ENCODE measurements at regions not wholly inside any gene's neighbourhood (a gene's known extent, or its start where the extent isn't known, plus 50 kb on each side); places are given as distances from the start of the nearest gene placed in this dataset.

GRCh38 chr10:120372917-120373316 is 84.1 kb upstream of the PLPP4 start:
- Histone ChIP-seq H2BK15ac (ENCODE audit: low read length) (no peak overlapping the region), H2BK5ac (ENCODE audit: low read length) (no peak overlapping the region), H3K36me3 (replicated peaks in 1 of 2; ENCODE audit: control insufficient read depth in 2 of 2, insufficient read depth in 2 of 2, low read length in 2 of 2) (no peaks in the 10 kb centered on the region), H3K4me1 (ENCODE audit: control insufficient read depth in 2 of 2, insufficient read depth in 1 of 2, low read depth in 1 of 2, low read length in 2 of 2) (no peaks in the 10 kb centered on the region), H3K27ac (replicated peaks; ENCODE audit: low read length) (no peak overlapping the region), H3K18ac (ENCODE audit: low read length) (no peak overlapping the region), H3K4me3 (ENCODE audit: low read length in 2 of 2) (no peak overlapping the region), H3K27me3 (ENCODE audit: control insufficient read depth in 3 of 3, insufficient read depth in 3 of 3, low read depth in 1 of 3, low read length in 3 of 3) (no peaks in the 10 kb centered on the region), H3K14ac (ENCODE audit: low read length) (no peak overlapping the region), H2BK120ac (ENCODE audit: low read depth, low read length) (no peak overlapping the region), H4K8ac (ENCODE audit: low read depth, low read length) (no peak overlapping the region), H3K4ac (ENCODE audit: low read length) (no peak overlapping the region), H3K4me2 (ENCODE audit: insufficient read depth, low read length, poor library complexity, severe bottlenecking) (no peak overlapping the region), H2AFZ (ENCODE audit: low read length) (no peak overlapping the region), H3K79me1 (ENCODE audit: low read depth, low read length) (no peaks in the 10 kb centered on the region), H4K91ac (ENCODE audit: low read depth, low read length, poor library complexity) (no peak overlapping the region), H2AK5ac (ENCODE audit: low read depth, low read length) (no peak overlapping the region), H3K9ac (ENCODE audit: low read depth, low read length, poor library complexity) (no peak overlapping the region), H3K23ac (ENCODE audit: low read depth, low read length, poor library complexity) (no peak overlapping the region), H3K9me3 (replicated peaks in 1 of 2; ENCODE audit: control insufficient read depth in 2 of 2, insufficient read depth in 1 of 2, low read depth in 1 of 2, low read length in 2 of 2) (no peaks in the 10 kb centered on the region), H2BK12ac (ENCODE audit: low read length) (no peak overlapping the region)
- WGBS, 2 donors (ENCODE audit: extremely low coverage in 2 of 2, insufficient read length in 2 of 2, insufficient replicate concordance in 1 of 2) = no CpG with 5 or more reads among the region's 4 CpGs
- DNase-seq (ENCODE audit: low spot score) = no peak

- no peak for DNase-seq (ENCODE audit: low spot score)
- no peak overlapping the region for H3K9ac ChIP-seq (ENCODE audit: low read depth, low read length, poor library complexity)
- H3K18ac ChIP-seq (ENCODE audit: low read length) = no peak overlapping the region
- no peak overlapping the region for H2BK12ac ChIP-seq (ENCODE audit: low read length)
- H3K4ac ChIP-seq (ENCODE audit: low read length) = no peak overlapping the region
- no peak overlapping the region for H3K4me3 ChIP-seq (ENCODE audit: low read length in 2 of 2)
- no peaks in the 10 kb centered on the region for H3K27me3 ChIP-seq (ENCODE audit: control insufficient read depth in 3 of 3, insufficient read depth in 3 of 3, low read depth in 1 of 3, low read length in 3 of 3)
- H3K14ac ChIP-seq (ENCODE audit: low read length) = no peak overlapping the region
- WGBS, 2 donors (ENCODE audit: extremely low coverage in 2 of 2, insufficient read length in 2 of 2, insufficient replicate concordance in 1 of 2) = no CpG with 5 or more reads among the region's 4 CpGs
- no peak overlapping the region for H2BK5ac ChIP-seq (ENCODE audit: low read length)
- H2BK120ac ChIP-seq (ENCODE audit: low read depth, low read length) = no peak overlapping the region
- no peaks in the 10 kb centered on the region for H3K4me1 ChIP-seq (ENCODE audit: control insufficient read depth in 2 of 2, insufficient read depth in 1 of 2, low read depth in 1 of 2, low read length in 2 of 2)
- peaks cover 0 to 2% of the 10 kb centered on the region in 2 donors for H3K9me3 ChIP-seq (replicated peaks in 1 of 2; ENCODE audit: control insufficient read depth in 2 of 2, insufficient read depth in 1 of 2, low read depth in 1 of 2, low read length in 2 of 2)
- no peak overlapping the region for H2AFZ ChIP-seq (ENCODE audit: low read length)
- no peak overlapping the region for H4K91ac ChIP-seq (ENCODE audit: low read depth, low read length, poor library complexity)
- H3K27ac ChIP-seq (replicated peaks; ENCODE audit: low read length) = no peak overlapping the region
- H3K4me2 ChIP-seq (ENCODE audit: insufficient read depth, low read length, poor library complexity, severe bottlenecking) = no peak overlapping the region
- no peak overlapping the region for H3K23ac ChIP-seq (ENCODE audit: low read depth, low read length, poor library complexity)
- no peak overlapping the region for H4K8ac ChIP-seq (ENCODE audit: low read depth, low read length)
- H2BK15ac ChIP-seq (ENCODE audit: low read length) = no peak overlapping the region
- H3K79me1 ChIP-seq (ENCODE audit: low read depth, low read length) = no peaks in the 10 kb centered on the region
- H2AK5ac ChIP-seq (ENCODE audit: low read depth, low read length) = no peak overlapping the region
- no peaks in the 10 kb centered on the region for H3K36me3 ChIP-seq (replicated peaks in 1 of 2; ENCODE audit: control insufficient read depth in 2 of 2, insufficient read depth in 2 of 2, low read length in 2 of 2)
These were observed 81.4 kb upstream of the PLPP4 start for GRCh38 chr10:120375666-120376065.

- Histone ChIP-seq H3K4ac (ENCODE audit: low read length) (no peak overlapping the region), H4K8ac (ENCODE audit: low read depth, low read length) (no peak overlapping the region), H2BK15ac (ENCODE audit: low read length) (no peak overlapping the region), H2BK5ac (ENCODE audit: low read length) (no peak overlapping the region), H3K27ac (replicated peaks; ENCODE audit: low read length) (no peak overlapping the region), H3K9me3 (replicated peaks in 1 of 2; ENCODE audit: control insufficient read depth in 2 of 2, insufficient read depth in 1 of 2, low read depth in 1 of 2, low read length in 2 of 2) (peaks cover 0 to 4% of the 10 kb centered on the region in 2 donors), H3K14ac (ENCODE audit: low read length) (no peak overlapping the region), H3K79me1 (ENCODE audit: low read depth, low read length) (no peaks in the 10 kb centered on the region), H3K4me1 (ENCODE audit: control insufficient read depth in 2 of 2, insufficient read depth in 1 of 2, low read depth in 1 of 2, low read length in 2 of 2) (no peaks in the 10 kb centered on the region), H3K36me3 (replicated peaks in 1 of 2; ENCODE audit: control insufficient read depth in 2 of 2, insufficient read depth in 2 of 2, low read length in 2 of 2) (no peaks in the 10 kb centered on the region), H3K27me3 (ENCODE audit: control insufficient read depth in 3 of 3, insufficient read depth in 3 of 3, low read depth in 1 of 3, low read length in 3 of 3) (no peaks in the 10 kb centered on the region), H3K18ac (ENCODE audit: low read length) (no peak overlapping the region), H3K23ac (ENCODE audit: low read depth, low read length, poor library complexity) (no peak overlapping the region), H3K9ac (ENCODE audit: low read depth, low read length, poor library complexity) (no peak overlapping the region), H2BK12ac (ENCODE audit: low read length) (no peak overlapping the region), H2AFZ (ENCODE audit: low read length) (no peak overlapping the region), H4K91ac (ENCODE audit: low read depth, low read length, poor library complexity) (no peak overlapping the region), H2AK5ac (ENCODE audit: low read depth, low read length) (no peak overlapping the region), H3K4me3 (ENCODE audit: low read length in 2 of 2) (no peak overlapping the region), H3K4me2 (ENCODE audit: insufficient read depth, low read length, poor library complexity, severe bottlenecking) (no peak overlapping the region), H2BK120ac (ENCODE audit: low read depth, low read length) (no peak overlapping the region)
- DNase-seq (ENCODE audit: low spot score) = no peak
- WGBS, 2 donors (ENCODE audit: extremely low coverage in 2 of 2, insufficient read length in 2 of 2, insufficient replicate concordance in 1 of 2) = no CpG with 5 or more reads among the region's 7 CpGs
These were observed 75.1 kb upstream of the PLPP4 start for GRCh38 chr10:120381931-120382330.

- no peaks in the 10 kb centered on the region for H3K27me3 ChIP-seq (ENCODE audit: control insufficient read depth in 3 of 3, insufficient read depth in 3 of 3, low read depth in 1 of 3, low read length in 3 of 3)
- no peak overlapping the region for H3K18ac ChIP-seq (ENCODE audit: low read length)
- H2BK120ac ChIP-seq (ENCODE audit: low read depth, low read length) = no peak overlapping the region
- H2BK12ac ChIP-seq (ENCODE audit: low read length) = no peak overlapping the region
- no peaks in the 10 kb centered on the region for H3K79me1 ChIP-seq (ENCODE audit: low read depth, low read length)
- peaks cover 0 to 4% of the 10 kb centered on the region in 2 donors for H3K9me3 ChIP-seq (replicated peaks in 1 of 2; ENCODE audit: control insufficient read depth in 2 of 2, insufficient read depth in 1 of 2, low read depth in 1 of 2, low read length in 2 of 2)
- no peak overlapping the region for H3K14ac ChIP-seq (ENCODE audit: low read length)
- H3K4me2 ChIP-seq (ENCODE audit: insufficient read depth, low read length, poor library complexity, severe bottlenecking) = no peak overlapping the region
- no peak overlapping the region for H3K4ac ChIP-seq (ENCODE audit: low read length)
- H2BK5ac ChIP-seq (ENCODE audit: low read length) = no peak overlapping the region
- H3K23ac ChIP-seq (ENCODE audit: low read depth, low read length, poor library complexity) = peak overlapping the region; percentile 13
- H3K27ac ChIP-seq (replicated peaks; ENCODE audit: low read length) = no peak overlapping the region
- no CpG with 5 or more reads among the region's 1 CpG for WGBS, 2 donors (ENCODE audit: extremely low coverage in 2 of 2, insufficient read length in 2 of 2, insufficient replicate concordance in 1 of 2)
- H2AFZ ChIP-seq (ENCODE audit: low read length) = no peak overlapping the region
- no peak overlapping the region for H3K9ac ChIP-seq (ENCODE audit: low read depth, low read length, poor library complexity)
- H4K91ac ChIP-seq (ENCODE audit: low read depth, low read length, poor library complexity) = no peak overlapping the region
- no peak overlapping the region for H3K4me3 ChIP-seq (ENCODE audit: low read length in 2 of 2)
- no peaks in the 10 kb centered on the region for H3K36me3 ChIP-seq (replicated peaks in 1 of 2; ENCODE audit: control insufficient read depth in 2 of 2, insufficient read depth in 2 of 2, low read length in 2 of 2)
- H4K8ac ChIP-seq (ENCODE audit: low read depth, low read length) = no peak overlapping the region
- no peak overlapping the region for H2BK15ac ChIP-seq (ENCODE audit: low read length)
- H2AK5ac ChIP-seq (ENCODE audit: low read depth, low read length) = no peak overlapping the region
- no peak for DNase-seq (ENCODE audit: low spot score)
- no peaks in the 10 kb centered on the region for H3K4me1 ChIP-seq (ENCODE audit: control insufficient read depth in 2 of 2, insufficient read depth in 1 of 2, low read depth in 1 of 2, low read length in 2 of 2)
These were observed 74.7 kb upstream of the PLPP4 start for GRCh38 chr10:120382360-120382759.
